Endometrial microvascular endothelial cells (primary cell): ENCODE measurements at regions not wholly inside any gene's neighbourhood (a gene's known extent, or its start where the extent isn't known, plus 50 kb on each side); places are given as distances from the start of the nearest gene placed in this dataset.

Source experiments
- in situ Hi-C: cut with HindIII; loops from 2 replicates; pipeline ENCODE4 v1.10.0; 2017; ENCODE audit warnings: low sequenced_read_pairs, low pct_unique_long_range_greater_than_20kb; ENCODE audit errors: inconsistent ontology term

DNA sequence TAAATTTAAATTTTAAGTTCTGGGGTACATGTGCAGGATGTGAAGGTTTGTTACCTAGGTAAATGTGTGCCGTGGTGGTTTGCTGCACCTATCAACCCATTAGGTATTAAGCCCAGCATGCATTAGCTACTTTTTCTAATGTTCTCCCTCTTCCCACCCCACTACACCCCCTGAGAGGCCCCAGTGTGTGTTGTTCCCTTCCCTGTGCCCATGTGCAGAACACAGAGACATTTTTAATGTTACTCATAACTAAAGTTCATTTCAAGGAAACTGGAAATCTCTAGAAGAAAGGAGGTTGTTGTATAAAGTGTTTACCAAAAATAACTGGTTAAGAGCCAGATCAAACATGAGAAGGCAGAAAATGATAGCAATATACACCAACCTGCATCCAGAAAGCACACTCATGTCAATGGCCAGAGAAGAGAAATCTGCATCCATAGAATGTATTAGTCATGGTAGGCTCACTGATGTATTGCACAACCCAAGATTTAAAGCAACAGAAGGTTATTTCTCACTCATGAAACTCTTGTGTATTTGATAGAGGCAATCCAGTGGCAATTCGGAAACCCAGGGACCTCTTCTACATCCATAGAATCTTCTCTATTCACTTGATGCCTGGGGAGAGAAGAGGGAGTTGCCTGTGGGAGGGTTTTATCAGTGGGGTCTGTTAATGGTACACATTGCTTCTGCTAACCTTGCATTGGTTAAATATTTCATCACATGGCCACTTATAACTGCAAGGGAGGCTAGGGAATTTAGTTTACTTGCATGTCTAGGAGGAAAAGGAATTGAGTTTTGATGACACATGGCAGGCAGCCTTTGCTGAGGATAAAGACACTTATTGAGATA lies 321.9 kb upstream of the RASGRP1 start:
- in situ Hi-C loops: no loop called here

DNA sequence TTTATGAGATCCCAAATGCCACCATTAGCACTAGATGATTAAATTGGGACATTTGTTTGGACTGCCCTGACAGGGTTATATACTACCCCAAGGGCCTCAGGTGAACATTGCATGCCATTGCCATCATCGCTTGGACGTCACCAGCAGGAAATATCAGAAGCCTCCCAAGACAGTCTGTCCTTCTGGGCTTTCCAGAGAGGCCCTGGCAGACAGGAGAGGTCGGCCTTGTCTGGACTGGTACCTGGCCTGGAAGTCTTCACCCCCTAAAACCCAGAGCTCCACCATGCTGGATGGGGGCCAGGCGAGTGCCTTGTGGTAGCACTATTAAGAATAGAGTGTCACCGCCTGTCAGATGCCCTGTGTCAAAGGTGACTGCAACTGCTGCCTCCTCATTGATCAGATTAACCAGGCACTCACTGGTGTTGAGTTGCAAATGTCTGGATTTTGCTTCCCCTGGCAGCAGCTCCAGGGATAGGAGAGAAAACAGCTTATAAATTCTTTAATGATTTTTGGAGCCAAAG lies 324.1 kb upstream of the RASGRP1 start:
- in situ Hi-C loops: no loop called here

DNA sequence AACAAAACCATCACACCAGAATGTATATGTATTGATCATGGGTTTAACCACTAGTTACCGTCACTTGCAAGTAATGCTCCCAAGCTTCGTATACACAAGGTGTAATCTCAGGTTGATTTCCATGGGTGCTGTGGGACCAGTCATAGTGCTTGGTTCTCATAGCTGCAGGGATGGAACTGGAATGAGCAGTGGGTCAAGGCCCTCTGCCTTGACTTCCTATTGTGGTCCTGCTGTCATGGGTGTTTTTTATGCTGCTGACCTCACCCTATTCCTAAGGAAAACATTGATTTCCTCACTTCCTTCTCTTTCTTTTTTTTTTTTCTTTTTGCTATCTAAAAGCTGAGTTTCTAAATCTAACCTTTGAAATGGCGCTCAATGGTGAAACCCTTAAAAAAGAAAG lies 325.6 kb upstream of the RASGRP1 start:
- in situ Hi-C loops: no loop called here

DNA sequence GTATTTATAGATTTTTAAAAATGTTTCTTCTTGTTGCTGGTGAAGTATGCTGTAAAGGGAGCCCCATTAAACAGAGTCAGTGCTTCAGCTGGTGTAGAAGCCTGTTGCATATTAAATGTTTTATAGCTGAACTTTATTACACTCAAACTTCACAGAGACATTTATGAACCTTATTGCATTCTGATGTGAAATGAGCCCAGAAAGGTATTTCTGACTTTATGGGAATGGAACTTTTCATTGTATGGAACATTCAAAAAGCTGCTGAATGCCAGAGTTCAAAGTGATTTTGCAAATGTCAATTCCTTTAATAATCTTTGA lies 329.3 kb upstream of the RASGRP1 start:
- in situ Hi-C loops: no loop called here

DNA sequence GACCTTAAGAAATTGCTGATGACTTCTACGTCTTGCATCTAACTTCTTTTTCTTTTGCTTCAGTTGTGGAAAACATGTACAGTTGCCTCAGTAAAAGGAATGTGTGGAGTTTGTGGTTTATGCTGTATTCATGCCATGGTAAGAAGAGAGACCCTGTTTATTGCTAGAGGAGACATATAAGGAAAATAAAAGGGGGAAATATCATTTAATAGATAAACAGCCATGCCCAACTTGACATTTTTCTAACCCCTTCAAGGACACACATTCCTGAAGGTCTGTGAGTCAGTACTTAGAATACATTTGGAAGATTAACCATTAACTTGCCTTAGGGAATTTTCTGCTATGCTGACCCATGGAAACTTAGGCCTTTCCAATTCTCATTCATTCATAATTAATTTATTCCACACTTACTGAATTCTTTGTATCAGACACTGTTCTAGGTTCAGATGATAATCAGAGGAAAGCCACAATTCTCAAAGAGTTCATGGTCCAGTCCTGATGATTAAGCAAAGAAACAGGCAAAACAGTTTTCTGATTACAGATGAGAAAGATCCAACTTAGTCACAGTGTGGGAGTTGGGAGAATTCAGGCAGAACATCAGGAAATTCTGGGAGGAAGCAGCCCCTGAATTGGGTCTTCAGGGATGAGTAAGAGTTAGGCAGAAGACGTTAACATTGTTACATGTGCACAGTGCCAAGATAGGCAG lies 329.8 kb upstream of the RASGRP1 start:
- in situ Hi-C loops: no loop called here

DNA sequence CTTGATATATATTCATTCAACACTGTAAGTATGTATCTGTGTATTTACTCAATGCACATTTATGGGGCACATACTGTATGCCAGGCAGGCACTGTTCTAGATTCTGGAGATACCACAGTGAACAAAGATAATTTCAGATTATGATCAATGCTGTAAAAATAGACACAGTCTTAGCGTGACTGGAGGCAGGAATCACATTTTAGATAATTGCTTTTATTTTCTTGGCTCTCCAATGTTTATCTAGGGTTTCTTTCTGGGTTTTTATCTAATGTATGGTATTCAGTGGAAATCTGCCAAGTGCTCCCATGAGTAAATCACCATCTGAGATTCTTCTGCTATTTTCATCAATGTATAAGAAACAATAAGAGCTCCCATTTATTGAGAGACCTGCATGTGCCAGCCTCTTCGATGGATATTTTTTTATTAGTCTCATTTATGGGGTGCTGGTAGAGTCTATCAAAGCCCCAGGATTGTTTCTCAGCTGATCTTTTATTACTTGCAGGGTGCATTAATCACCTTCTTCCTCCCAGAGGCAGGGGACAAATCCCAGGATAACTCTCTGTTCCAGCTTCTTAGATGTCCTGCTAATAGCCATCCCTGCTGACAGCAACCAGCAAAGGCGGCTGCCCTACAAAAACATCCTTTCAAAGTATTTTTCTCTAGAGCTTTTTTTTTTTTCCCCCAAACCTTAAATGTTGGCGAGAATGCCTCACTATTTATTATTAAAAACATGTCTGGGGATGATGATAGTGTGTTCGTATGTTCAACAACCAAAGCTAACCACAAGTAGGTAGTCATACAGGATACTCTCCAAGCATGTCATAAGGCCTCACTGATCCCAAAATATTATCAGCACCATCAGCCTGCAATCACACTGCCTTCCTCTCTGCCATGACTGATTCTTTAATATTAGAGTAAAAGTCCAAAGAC lies 331.0 kb upstream of the RASGRP1 start:
- in situ Hi-C loops: no loop called here

DNA sequence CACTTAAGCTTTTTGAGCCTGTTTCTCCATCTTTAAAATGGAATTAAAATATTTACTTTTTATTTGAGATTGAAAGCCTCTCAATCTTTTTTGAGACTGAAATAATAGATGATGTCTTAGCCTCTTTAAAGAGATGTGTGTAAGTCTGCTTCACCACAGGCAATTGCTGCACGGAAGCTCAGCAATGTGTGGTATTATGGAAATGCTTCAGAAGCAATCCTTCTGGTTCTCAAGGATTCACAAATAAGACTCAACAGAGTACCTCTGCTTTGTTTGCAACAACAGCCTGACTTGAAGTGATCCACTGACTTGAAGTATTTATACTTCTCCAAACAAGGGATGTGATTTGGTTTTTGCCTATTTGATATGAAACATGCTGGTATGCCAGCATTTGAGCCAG lies 332.0 kb upstream of the RASGRP1 start:
- in situ Hi-C loops: no loop called here

DNA sequence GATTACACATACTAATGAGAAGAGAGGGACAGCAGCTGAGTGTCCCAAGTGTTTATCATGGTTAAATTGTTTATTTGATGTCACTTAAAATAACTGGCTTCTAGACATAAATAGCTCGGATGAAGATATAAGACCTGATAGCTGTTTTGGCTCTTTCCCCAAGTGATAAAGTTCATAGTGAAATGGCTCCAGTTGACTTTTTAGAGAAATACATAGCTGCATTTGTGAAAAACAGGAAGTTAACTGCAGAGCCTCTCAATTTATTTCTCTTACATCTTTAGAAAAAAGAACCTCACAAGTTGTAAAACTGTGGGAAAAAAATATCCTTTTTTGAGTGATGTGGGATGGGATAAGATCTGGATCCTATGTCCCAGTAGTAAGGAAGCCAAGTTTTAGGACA lies 332.9 kb upstream of the RASGRP1 start:
- in situ Hi-C loops: no loop called here

DNA sequence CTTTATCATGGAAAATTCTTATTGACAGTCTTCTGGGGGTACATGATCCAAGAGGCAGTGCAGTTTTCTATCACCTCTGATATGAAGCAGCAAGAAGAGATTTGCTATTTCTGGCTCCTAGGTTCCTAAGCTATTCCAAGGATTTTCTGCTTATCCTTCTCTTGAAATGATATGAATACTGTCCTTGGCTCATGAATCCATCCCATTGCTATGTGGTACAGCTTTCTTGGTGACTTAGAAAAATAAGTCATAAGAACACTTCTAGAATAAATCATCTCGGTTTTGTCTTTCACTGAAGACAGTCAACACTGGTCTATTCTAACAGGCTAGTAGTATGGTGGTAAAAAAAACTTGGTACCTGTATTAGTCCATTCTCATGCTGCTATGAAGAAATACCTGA lies 333.6 kb upstream of the RASGRP1 start:
- in situ Hi-C loops: no loop called here

DNA sequence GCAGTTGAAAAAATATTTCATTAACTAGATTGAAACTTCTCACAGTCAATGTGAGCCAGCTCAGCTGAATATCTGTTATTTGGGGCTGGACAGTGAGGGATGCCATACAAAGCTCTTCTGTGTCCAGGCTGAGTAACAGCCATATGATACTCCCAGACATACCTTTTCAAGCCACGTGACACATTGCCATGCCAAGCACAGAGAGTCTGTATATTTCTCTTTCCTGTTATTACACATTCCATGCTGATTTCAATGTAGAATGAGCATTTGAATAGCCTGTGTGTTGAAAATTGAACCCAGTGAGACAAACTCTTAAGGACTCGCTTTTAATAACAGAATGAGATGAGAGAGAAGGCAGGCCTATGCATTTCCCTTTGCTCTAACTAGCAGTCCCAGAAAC lies 334.7 kb upstream of the RASGRP1 start:
- in situ Hi-C loops: no loop called here

DNA sequence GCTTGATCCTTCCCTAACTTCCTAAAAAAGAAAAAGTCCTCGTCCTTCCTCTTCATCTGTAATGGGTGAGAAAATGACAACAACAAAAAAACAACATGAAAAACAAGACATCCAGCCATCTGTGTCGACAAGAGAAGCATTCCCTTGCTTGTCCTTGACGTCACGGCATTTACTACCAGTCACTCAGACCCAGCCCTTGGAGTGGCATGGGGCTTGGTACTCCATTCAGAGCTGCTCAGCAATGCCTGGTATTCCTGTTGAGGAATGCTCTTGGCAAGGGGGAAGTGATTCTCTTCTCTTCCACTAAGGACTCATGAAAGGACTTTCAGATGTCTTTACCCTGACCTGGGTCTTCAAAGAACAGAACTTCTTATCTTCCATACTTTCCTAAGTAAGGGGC lies 339.7 kb upstream of the RASGRP1 start:
- in situ Hi-C loops: no loop called here

DNA sequence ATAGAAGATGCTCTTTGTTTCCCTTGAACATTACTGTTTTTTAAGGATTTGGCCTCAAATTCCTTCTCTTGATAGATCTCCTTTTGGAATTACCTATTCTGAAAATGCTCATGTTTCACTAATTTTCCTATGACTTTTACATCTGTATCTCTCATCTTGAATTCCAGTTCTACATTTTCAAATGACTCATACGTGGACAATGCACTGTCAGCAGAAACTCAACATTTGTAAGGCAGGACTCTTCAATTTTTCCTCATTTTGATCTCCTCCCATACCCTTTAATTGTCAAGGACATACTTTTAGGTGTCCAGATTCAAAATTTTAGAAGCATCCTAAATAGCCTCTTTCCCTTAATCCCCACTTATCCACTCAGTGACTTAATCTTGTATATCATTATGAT lies 341.0 kb upstream of the RASGRP1 start:
- in situ Hi-C loops: no loop called here

DNA sequence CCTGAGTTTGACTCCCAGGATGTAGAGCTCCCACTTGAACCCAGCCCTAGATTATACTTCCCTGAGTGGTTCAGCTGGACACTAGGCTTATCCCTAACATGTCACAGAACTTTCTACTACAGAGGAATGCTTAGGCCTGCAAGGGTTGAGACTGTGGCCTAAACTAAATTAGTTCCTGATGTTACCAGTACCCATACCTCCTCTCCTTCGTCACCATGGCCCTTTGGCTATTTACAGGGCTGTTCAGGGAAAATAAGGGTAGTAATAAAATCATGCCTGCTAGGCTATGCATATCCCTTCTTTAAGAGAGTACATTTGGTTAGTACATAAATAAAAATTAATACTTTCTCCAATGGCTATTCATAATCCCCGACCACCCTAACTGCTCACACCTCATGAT lies 356.4 kb upstream of the RASGRP1 start:
- in situ Hi-C loops: no loop called here

DNA sequence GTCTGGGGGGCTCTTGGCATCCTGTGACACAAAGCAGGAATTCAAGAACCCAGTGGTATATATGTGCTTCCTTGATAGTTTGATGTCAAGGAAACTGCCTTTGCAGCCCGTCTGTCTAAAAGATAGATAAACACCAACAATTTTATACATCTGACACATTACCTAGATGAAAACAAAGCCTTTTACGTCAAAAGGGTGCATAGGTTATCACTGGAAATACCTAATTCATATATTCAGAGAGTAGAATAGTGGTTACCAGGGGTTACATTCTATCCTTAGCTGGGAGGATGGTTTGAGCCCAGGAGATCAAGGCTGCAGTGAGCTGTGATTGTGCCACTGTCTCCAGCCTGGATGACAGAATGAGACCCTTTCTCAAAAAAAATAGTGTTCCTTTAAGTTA lies 356.9 kb upstream of the RASGRP1 start:
- in situ Hi-C loops: no loop called here

DNA sequence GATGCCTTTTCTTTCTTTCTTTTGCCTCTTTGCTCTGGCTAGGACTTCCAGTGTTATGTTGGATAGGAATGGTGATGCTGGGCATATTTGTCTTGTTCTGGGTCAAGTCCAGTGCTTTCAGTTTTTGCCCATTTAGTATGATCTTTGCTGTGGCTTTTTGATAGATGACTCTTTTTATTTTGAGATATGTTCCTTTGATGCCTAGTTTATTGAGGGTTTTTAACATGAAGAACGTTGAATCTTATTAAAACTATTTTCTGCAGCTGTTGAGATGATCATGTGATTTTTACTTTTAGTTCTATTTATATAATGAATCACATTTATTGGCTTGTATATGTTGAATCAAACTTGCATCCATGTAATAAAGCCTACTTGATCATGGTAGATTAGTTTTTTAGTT lies 363.8 kb upstream of the RASGRP1 start:
- in situ Hi-C loops: no loop called here

DNA sequence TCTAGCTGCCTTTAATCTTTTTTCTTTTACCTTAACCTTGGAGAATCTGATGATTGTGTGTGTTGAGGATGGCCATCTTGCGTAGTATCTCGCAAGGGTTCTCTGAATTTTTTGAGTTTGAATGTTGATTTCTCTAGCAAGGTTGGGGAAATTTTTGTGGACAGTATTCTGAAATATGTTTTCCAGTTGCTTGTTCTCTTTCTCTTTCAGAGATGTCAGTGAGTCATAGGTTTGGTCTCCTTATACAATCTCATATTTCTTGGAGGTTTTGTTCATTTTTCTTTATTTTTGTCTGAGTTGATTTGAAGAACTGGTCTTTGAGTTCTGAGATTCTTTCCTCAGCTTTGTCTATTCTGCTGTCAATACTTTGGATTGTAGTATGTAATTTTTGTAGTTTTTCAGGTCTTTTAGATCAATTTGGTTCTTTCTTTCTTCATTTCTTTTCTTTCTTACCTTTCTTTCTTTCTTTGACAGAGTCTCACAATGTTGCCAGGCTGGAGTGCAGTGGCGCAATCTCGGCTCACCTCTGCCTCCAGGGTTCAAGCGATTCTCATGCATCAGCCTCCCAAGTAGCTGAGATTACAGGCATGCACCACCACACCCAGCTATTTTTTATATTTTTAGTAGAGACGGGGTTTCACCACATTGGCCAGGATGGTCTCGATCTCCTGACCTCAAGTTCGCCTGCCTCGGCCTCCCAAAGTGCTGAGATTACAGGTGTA lies 366.4 kb upstream of the RASGRP1 start:
- in situ Hi-C loops: no loop called here

DNA sequence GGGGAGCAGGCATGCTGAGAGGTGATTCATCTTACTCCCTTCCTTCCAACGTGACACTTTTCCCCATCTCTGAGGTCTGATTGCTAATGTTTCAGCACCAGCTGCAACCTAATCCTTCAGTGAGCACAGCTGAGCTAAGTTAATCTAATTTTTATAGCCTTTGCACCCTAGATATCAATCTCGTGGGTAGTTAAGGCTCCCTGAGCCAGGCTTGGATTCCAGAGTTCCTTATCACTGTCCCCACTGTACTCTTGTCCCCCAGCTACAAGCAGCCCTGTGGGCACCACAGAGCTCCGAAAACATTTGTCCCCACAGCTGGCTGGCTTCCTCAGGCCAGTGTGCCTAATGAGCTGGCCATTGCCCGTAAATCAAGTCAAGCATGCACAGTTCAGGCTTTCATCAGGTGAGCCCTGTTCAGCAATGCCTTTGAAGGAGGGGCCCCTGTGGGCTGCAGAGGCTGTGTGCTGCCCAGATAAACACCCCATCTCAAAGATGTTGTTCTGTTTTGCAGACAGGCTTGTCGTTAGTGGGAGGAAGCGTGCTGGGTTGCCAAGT lies 376.9 kb upstream of the RASGRP1 start:
- in situ Hi-C loops: no loop called here

DNA sequence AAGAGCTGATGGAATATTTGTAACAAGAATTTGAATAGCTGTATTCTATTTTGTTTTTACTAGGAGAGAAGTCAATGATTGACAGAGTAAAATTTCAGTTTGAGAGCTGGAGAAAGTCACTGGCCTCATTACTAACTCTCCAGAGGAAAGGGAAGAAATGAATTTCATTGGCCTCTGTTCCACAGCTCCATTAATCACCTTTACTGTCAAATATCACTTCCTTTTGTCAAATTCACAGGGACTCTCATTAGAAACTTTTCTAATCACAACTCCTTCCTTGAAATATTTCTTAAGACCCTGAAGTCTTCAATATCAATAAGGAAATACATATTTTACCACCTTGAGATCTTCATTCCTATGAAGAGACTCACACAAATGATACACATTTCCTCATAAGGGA lies 379.9 kb upstream of the RASGRP1 start:
- in situ Hi-C loops: no loop called here
